Activated CD4-positive, CD25-positive, alpha-beta regulatory T cell treated with anti-CD3 and anti-CD28 coated beads, Interleukin-2, amount 50 U/mL, for 72 hours (primary cell): ENCODE measurements at regions not wholly inside any gene's neighbourhood (a gene's known extent, or its start where the extent isn't known, plus 50 kb on each side); places are given as distances from the start of the nearest gene placed in this dataset.

Source experiments
- DNase-seq: peaks from one replicate; pipeline ENCODE4 v3.0.0; 2021

DNA sequence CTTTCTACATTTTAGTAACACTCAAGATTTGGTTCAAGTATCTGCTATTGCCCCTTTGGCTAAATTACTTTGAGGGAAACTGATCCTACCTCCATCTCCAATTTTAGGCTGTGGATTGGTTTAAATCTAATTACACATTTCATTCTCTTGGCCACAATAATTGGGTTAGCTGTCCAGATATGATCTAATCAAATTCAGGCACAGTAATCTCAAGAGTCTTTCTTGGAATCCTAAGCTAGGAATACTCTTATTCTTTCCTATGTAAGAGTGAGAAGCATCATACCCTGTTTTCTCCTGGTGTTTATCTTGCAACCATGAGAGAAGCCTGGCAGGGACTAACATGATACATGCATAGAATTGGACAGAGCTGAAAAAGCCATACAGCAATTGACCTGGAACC is 300.4 kb upstream of the MARCKS start:
- no peak for DNase-seq

DNA sequence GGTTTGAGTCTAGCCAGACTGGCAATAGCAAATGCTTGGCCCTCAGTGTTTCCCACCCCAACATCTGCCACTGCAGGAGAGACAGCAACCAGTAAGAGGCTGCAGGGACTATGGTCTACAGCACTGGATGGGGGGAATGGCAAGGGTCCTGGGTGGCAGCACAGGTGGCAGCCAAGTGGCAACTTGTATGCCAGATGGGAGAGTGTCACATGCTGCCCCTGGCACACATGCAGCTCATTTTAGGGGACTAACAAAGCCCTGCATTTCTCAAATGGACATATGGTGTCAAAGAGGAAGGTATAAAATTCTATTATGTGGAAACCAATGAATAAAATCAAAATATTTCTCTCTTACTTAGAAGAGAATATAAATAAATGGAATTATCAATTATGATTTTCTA is 298.7 kb upstream of the MARCKS start:
- no peak for DNase-seq

DNA sequence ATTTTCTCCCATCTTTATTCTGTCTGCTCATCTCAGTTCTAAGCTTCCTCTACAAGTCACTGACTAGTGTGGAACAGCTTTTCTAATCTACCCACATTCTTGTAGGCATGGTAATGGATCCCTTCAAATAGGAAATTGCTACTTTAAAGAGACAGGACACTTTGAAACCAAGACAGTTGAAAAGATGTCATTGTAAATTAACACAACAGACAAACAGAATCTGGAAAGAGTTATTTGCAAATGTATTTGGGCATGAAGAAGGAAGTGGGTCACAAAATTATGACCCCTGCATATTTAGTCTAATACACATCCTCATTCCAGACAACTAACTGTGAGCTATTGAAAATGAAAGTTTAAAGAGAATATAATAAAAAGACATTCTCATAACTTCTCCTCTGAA is 298.2 kb upstream of the MARCKS start:
- no peak for DNase-seq

DNA sequence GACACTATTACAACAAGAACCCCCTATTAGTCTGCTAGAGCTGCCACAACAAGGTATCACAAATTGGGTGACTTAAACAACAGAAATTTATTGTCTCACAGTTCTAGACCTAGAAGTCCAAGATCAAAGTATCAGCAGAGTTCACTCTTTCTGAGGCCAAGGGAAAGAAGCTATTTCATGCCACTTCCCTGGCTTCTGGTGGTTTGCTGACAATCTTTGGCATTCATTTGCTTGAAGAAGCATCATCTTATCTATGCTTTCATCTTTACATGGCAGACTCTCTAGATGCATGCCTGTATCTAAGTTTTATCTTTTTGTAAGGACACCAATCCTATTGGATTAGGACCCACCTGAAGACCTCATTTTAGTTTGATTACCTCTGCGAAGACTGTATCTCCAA is 296.8 kb upstream of the MARCKS start:
- no peak for DNase-seq

DNA sequence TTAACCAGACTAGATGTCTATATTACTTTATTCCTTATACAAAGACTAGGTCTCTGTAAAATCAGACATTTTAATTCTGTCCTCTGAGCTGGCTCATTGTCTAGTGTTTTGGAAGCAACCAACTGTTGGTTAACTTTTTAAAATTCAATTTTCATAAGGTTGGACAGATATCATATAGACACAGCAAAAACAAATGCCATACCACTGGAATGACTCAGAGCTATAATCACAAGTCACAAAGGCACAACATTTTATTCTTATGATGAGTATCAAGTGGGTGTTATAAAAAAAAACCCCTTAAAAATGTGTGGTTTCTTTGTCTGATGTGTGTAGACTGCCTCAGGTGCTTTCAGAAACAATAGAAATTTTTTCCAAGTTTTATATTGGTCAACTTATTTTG is 296.2 kb upstream of the MARCKS start:
- no peak for DNase-seq

DNA sequence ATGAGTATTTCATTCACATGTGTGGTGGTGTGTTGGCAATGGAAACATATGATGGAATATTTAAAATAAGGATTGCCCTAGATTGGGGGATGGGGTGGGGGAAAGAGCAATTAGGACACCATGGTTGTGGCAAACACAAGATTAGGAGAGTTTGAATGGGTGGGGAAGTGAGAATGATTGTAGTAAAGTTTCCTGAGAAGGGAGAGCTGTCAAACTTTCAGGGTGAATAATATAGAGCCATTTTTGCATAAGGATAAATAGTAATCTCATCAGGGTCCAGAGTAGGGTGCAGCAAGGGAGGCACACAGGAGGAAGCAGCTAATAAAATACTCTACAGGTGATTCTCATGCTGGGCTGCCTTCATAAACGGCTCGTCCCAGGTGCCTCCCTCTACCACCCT is 294.9 kb upstream of the MARCKS start:
- no peak for DNase-seq

DNA sequence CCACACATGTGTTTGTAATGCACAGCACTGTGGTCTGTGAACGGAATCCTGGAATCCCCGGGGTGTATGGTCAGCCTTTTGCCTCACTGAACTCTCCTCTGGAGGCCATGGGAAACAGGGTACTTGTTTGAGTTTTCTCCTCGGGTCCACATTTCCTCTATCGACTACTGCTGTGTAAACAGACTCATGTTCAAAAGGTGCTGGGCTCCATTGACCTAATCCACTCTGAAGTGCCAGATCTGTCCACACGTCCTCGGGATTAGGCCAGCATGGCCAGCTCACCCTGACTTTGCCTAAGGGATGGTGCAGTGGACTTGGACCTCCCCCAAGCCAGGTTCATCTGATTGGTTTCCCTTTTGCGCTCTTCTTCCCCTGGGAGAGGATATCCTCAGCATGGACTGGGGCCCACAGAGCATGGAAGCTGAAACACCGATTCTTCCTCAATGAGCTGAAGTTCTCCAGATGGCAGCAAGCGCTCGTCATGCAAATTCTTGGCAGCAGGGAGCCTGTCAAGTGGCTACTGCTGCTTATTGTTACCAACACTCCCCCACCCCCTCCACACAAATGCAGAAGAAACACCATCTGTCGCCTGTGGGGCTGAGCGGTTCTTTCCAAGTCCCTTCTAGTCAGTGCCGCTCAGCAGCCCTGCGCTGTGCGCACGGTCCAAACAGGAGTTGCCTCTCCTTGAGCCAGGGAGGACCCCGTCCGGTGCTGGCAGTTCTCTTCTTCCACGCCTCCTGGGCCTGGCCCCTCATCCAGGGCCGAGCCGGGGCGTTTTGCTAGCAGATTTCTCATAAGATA is 292.6 kb upstream of the MARCKS start:
- no peak for DNase-seq

DNA sequence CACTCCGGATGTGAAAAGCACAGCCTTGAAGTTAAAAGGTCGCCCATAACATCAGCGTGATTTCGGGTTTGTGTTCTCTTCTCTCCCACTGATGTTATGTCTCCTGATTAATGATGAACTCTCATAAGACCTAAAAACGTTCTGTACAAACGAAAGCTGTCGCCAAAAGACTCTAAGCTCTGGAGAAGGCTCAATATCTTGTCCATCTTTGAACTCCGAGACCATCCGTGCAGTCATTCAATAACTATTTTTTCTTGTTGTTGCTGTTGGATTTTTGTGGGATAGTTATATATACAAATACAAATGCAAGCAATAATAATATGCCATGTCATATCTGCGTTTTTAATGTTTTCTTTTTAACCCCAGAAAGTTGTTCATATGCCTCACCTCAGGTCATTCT is 291.8 kb upstream of the MARCKS start:
- DNase-seq = no peak

DNA sequence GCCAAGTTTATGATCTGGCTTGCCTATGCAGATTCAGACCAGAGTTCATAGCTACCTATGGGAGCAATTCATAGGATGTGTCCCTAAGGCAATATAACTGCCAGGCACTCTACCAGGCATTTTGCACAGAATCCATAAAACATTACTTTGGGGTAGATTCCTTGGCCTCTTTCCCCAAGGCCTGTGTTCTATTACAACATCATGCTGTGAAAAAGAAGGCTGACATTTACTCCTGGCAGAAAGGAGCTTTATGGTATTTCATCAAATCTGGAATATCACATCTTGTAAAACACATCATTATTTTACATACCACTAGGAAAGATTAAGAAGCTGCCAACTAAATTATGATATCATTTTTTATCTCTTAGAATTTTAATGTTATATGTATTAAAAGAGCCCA is 287.0 kb upstream of the MARCKS start:
- DNase-seq = no peak

DNA sequence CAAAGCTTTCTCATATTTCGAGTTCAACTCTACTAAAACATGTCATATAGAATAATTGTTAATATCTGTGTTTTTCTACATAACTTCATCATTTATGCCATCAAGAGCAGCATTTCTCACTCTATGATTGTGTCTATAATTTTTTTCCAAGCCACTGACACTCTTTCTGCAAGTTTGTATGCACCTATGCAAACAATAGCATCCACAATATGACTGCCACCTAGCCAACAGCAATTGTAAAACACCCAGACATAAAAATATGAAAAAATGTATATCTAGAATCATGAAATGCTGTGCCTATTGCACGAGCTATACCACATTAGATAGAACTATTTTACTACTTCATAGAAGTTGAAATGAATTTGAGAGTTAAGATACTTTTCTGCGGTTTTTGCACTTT is 286.5 kb upstream of the MARCKS start:
- no peak for DNase-seq

DNA sequence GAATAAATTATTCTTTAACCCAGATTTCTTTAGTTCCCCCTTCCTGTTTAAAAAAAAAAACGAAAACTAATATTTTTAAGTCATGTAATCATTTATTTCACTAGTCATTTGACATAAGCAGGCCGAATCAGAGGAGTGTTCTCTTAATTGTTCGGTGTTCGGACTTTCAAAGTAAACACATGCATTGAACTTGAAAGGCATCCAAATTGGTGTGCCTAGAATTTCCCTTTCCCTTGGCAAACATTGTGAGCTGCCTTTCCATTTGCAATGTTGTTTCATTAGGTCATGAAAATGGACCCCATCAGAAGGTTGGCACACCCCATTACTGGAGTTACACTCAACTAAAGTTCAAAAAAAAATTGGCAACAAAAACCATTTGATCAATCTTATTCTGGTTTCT is 283.0 kb upstream of the MARCKS start:
- no peak for DNase-seq

DNA sequence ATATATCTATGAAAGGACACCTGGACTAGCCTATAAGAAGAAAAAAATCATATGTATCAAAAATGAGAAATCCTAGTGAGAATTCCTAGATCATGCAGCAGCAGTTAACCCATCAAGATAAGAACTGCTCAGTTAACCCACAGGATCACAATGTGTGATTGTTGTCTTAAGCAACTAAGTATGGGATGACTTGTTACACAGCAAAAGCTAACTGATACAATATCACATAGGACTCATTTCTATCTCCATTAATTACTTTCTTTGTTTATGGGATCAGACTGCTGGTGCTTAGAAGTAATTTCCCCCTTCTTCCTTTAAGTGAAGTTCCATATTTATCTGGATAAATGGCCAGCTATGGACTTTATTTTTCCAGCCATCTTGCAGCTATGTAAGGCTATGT is 280.8 kb upstream of the MARCKS start:
- no peak for DNase-seq

DNA sequence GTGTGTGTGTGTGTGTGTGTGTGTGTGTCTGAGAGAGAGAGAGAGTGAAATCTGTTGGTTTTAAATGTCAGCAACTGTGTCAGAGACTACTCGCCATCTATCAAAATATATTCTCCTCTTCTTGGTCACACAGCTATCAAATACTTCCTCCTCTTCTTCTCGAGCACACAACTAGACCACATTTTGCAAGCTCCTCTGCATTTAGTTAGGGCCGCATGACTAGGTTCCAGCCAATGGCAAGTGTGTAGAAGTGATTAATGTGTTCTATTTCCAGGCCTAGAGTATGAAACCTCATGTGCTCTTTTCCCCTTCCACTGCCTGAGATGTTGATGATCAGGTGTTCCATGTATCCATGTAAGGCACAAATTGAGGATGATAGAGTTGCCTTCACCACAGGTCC is 278.5 kb upstream of the MARCKS start:
- DNase-seq = no peak

DNA sequence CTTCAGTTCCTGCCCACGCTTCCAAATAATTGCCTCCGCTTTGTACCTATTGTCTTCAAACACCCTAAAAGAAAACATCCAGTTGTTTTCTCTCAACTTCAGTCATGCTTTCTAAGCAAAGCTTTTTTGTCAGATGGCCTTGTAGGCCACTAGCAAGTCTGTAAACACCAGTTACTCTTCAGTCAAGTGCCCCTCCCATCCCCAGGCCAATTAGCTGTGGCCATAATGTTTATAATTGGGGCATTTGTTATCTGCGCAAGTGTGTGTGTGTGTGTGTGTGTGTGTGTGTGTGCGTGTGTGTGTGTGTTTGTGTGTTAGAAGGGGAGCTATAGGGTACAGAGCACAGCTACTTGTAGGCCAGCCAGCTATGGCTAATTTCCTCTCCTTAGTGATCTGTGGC is 272.4 kb upstream of the MARCKS start:
- no peak for DNase-seq

DNA sequence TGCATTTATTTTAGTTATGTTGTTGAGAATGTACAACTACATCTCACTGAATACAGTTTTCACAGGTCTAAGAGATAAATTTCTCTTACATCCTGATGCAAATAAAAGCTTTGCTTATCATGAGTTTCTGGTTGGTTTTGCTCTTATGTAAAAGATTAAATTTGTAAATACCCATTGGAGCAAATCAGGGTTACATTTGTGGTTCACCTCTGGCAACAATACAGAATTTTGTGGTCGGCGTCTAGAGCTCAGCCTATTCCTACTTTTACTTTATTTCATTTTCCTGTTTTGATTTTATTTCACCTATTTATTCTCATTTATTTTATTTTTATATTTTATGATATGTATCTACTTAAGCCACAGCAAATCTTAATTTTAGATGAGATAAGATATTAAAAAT is 271.9 kb upstream of the MARCKS start:
- no peak for DNase-seq

DNA sequence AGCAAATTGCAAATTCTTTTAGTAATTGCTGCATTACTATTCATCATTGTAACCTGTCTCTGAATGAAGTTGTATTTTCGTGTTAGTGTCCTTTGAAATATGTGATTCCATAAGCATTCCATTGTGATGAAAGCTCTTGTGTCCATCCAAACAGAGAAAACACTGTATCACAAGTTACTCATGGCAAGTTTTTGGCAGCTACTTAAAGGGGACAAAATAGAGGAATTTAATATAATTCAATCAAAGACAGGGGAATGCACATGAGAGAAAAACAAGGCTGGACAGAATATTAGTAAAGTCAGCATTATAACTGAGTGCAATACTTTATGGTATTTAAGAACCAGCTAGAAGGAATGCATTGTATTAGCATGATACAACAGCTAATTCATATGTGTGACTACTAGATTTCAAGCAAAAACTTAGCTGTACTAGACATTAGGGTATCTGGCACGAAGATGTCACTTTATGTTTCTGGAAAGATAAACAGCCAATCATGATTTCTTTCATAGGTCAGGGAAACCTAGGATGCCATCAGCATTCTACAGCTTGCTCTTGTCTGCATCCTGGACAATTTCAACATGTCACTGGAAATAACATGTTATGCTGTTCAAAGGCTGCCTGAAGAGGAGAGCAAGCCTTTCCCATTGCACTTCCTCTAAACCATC is 270.6 kb upstream of the MARCKS start:
- DNase-seq = no peak

DNA sequence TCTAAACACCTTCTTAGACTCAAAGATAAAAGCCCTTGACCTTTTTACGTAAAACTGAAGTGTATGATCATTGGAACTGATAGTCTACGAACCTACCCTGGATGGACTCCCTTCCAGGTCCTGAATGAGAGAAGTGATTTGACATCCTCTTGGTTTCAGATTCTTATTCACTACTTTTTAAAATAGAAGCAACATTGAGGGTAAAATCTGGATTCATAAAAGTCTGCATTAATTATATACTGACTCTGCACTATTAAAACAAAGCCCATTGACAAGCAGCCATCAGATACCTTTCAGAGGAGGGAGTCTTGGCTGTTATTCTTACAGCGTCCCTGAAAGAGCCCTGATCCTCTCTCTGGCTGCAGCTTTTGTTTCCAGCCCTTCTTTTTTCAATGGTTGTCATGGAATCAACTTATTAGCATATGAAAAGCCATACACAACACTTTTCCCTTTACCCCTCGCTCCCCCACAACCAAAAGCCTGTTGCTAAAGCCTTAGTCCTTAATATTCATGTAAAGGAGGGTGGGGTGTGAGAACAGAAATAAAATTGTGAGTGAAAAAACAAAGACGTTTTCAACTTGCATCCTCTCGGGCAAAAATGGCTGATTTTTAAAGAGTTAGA is 270.0 kb upstream of the MARCKS start:
- DNase-seq = no peak

DNA sequence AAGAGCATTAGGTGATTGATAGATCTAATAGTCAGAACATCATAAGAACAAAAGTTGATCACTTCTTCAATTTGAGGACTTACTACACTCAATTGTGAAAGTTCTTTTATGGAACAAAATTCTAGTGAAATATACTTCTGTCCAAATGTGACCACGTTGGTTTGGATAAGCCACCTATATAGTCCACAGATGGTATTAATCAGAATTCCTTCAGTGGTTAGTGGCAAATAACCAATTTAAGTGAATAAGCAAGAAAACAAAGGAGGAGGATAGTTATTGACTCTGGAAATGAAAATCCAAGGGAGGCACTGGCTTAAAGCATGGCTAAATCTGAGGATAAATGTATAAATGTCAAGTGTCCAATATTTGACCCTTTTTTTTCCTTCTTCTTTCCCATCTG is 268.5 kb upstream of the MARCKS start:
- no peak for DNase-seq

DNA sequence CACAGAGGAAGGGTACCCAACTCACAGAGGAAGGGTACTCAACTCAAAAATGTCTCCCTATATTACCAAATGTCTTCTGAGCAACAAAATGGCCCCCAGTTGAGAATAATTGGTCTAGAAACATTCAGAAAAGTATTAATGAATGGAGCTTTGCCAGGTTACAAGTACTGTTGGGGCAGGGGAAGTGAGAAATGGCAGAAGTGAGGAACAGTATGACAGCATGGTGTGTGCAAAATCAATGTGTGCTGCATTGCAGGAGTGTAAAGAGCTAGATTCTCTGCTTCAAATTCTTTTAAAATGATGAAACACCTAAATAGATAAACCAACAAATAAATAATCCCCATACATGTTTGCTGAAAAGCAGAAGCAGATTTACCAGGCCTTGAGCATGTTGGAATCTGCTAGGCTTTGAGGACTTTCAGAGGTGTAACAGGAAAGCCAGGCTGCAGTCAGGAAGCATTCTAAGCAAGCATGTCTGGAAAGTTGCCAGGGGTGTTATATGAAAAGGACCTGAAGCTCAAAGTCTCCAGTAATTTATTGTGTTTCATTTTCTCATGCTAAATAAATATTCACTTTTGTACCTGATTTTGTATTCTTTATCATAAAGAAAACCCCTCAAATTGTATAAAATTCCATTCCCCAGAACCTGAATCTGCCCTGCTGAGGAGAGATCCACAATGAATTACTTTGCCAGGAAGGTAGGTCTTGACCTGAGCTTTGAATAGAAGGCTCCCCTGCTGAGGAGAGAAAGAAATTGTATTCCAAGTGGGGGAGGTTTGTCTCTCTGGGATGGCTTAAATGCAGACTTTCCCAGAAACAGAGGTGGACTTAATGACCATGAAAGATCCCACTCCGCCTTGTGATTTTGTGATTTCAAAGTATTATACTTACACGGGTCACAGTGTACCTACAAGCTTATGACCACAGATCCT is 265.0 kb upstream of the MARCKS start:
- DNase-seq = no peak

DNA sequence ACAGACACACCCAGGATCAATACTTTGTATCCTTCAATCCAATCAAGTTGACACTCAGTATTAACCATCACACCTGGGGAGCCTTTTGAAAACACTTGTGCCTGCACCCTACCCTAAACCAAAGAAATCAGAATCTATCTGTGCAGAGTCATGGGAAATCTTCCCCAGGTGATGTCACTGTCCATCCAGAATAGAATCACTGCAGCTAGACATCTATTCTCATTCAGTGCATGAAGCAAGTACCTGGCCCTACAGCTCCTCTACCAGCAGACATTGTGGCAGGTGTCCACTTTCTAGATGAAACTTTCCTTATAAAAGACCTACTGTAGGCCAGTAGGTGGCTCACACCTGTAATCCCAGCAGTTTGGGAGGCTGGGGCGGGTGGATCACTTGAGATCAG is 262.4 kb upstream of the MARCKS start:
- DNase-seq = no peak

DNA sequence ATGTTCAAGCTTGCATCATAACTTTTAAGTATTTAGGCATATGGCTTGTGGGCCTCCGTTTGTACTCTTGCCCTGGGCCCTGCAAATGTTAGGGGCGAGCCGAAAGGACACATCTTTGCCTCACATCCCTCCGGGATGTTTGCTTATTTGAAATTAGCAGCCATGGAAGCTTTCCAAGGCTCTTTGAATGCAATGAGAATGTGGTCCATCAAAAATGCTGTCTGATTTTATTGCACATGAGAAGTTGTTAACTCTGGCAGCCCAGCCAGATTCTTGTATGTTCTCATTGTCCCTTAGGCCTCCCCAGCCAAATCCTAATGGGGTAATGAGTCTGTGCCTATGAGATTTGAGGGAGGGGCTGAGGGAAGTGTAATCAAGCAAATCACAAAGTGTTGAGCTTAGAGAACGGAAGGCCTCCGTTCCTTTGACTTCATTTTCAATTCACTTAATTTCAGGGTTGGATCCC is 261.2 kb upstream of the MARCKS start:
- DNase-seq = no peak

DNA sequence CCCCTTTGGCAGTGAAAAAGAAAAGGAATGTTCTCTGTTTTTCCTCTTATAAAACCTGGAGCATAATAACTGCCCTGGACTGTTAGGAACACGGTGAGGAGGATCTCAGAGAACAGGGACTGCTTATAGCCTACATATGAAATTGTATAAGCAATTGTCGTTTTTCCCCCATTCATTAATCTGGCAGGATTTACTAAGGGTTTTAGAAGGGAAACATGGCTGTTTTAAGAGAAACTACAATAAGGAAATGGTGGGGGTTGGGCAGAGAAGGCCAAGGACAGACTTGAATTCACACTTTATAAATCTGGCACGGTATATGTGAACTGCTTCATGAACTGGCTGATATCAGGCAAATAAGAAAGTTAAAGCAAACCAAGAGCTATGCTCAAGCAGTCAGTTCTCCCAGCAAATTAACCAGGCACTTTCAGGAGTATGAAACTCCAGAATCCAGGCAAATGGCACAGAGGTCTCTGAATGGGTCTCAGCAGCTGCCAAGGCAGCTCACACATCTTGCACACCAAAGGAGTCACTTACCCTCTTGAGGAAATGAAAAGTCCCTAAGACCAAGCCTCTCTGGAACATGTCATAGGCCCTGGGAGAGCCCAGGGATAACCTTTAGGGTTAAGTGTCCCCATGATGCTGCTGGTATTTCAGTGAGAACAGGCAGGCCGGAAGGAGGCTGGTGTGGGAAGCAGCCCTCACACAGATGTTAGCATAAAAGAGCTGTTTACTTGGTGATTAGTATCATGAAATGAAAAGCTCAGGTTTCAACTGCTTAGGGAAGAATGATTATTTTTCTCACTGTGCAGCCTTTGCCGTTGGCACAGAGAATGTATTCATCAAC is 260.5 kb upstream of the MARCKS start:
- no peak for DNase-seq
